ENCODE measurements at regions not wholly inside any gene's neighbourhood (a gene's known extent, or its start where the extent isn't known, plus 50 kb on each side); places are given as distances from the start of the nearest gene placed in this dataset.

DNA sequence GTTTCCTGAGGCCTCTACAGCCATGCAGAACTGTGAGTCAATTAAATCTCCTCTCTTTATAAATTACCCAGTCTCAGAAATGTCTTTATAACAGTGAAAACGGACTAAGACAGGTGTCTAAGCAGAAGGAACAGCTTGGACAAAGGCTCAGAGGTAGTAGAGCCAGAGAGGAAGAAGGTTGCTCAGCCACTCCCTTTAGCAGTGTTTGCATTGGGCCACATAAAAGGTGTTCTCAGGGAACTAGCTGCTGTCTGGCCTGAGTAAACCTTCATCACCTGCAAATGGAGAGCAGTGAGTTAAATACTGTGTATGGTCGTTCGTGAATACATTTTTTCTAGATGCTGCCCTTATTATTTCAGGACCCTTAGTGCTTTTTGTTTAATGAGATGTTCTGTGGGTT lies 383.4 kb downstream of the EFNB2 start:
- no peaks in the 10 kb centered on the region for H3K79me1 ChIP-seq (ENCODE audit: low read depth, low read length)
- H3K9ac ChIP-seq (replicated peaks in 1 of 4; ENCODE audit: extremely low read depth in 1 of 4, low read depth in 3 of 4, low read length in 3 of 4) = no peak overlapping the region
- no peaks in the 10 kb centered on the region for H3K79me2 ChIP-seq (ENCODE audit: control insufficient read depth in 1 of 2, insufficient read depth in 2 of 2, low read length in 2 of 2)
- H4K91ac ChIP-seq (replicated peaks; ENCODE audit: insufficient read length, low read length) = no peak overlapping the region
- no peak overlapping the region for H2BK20ac ChIP-seq (ENCODE audit: low read length)
- TF ChIP-seq SIN3A (conservative IDR thresholded peaks at IDR 0.05 in 1 of 2, IDR thresholded peaks at IDR 0.05 in 1 of 2; ENCODE audit: low read depth in 1 of 2, low read length in 2 of 2) (no peak), KDM4A (IDR thresholded peaks at IDR 0.05; ENCODE audit: low read depth, low read length, severe bottlenecking) (no peak), SUZ12 (IDR thresholded peaks at IDR 0.05; ENCODE audit: low read length) (no peak)
- no peak for FAIRE-seq
- H3K4me3 ChIP-seq (ENCODE audit: extremely low read depth in 1 of 4, insufficient read depth in 2 of 4, low read depth in 3 of 4, low read length in 4 of 4) = no peak overlapping the region
- peak overlapping the region; percentile 7; the same call in 1 of the 2 replicates for H2BK5ac ChIP-seq (ENCODE audit: low read depth, low read length)
- ChIA-PET CTCF (ENCODE audit: partially characterized antibody) (interaction anchor here (1.1 to 1.4 kb wide), 2 partner anchors 20 to 44 kb away, joined by 3 read pairs; no protein-coding TSS in a partner anchor), POLR2A (ENCODE audit: partially characterized antibody) (interaction anchor here (1.0 kb wide), 1 partner anchor 384 kb away, joined by 3 read pairs; no protein-coding TSS in a partner anchor)
- H3K36me3 ChIP-seq (ENCODE audit: control insufficient read depth in 2 of 4, insufficient read depth in 4 of 4, low read length in 3 of 4) = no peaks in the 10 kb centered on the region
- DNase-seq (ENCODE audit: low read depth in 1 of 2, low spot score in 2 of 2) = no peak
- no peak overlapping the region for H3K23ac ChIP-seq (ENCODE audit: insufficient read length)
- H3K4ac ChIP-seq (replicated peaks; ENCODE audit: insufficient read length, low read depth, low read length) = no peak overlapping the region
- H4K8ac ChIP-seq (ENCODE audit: extremely low read depth, insufficient read depth, low read length) = no peak overlapping the region
- H2BK12ac ChIP-seq (ENCODE audit: low read depth, low read length) = peak overlapping the region; percentile 62; the same call in 1 of the 2 replicates
- no peak overlapping the region for H3K18ac ChIP-seq (ENCODE audit: extremely low read depth, low read length)
- no peak overlapping the region for H2AK5ac ChIP-seq (ENCODE audit: low read depth, low read length)
- no peak overlapping the region for H2BK15ac ChIP-seq (ENCODE audit: low read length)
- 81% methylated on average over 3 of the region's 3 CpGs; no CpG with 5 or more reads in 1 of the 2 experiments for WGBS, 2 experiments (ENCODE audit: extremely low coverage in 1 of 2, insufficient coverage in 1 of 2, insufficient read length in 1 of 2, insufficient replicate concordance in 2 of 2, low coverage in 1 of 2, low lambda C conversion rate in 2 of 2, missing lambda C conversion rate in 1 of 2)
- H3K4me1 ChIP-seq (replicated peaks in 1 of 4; ENCODE audit: control insufficient read depth in 3 of 4, insufficient read depth in 4 of 4, low read length in 3 of 4) = peaks cover 0 to 9% (median 2%) of the 10 kb centered on the region in 4 experiments; a peak in 2 of 7 replicates
- H2AFZ ChIP-seq (ENCODE audit: low read length) = no peak overlapping the region
- H3K4me2 ChIP-seq (ENCODE audit: insufficient read depth in 1 of 2, low read depth in 2 of 2, low read length in 2 of 2) = no peak overlapping the region
- H3K56ac ChIP-seq (replicated peaks; ENCODE audit: insufficient read length, low read depth, low read length) = no peak overlapping the region
- H4K20me1 ChIP-seq (replicated peaks in 1 of 2; ENCODE audit: control insufficient read depth in 1 of 2, insufficient read depth in 2 of 2, low read length in 2 of 2) = no peaks in the 10 kb centered on the region
- no peaks in the 10 kb centered on the region for H3K23me2 ChIP-seq (ENCODE audit: low read depth, low read length)
- no peak overlapping the region for H3K14ac ChIP-seq (ENCODE audit: insufficient read length)
- H3K9me3 ChIP-seq (ENCODE audit: insufficient read depth in 2 of 2, low read depth in 1 of 2, low read length in 1 of 2) = no peaks in the 10 kb centered on the region
- no peak overlapping the region for H4K5ac ChIP-seq (ENCODE audit: insufficient read length, low read depth, low read length)
- H3K27ac ChIP-seq (ENCODE audit: low read depth, low read length) = no peak overlapping the region
- no peak overlapping the region for H2BK120ac ChIP-seq (replicated peaks; ENCODE audit: low read depth, low read length)
- no peaks in the 10 kb centered on the region for H3K27me3 ChIP-seq (replicated peaks in 1 of 4; ENCODE audit: control insufficient read depth in 3 of 4, extremely low read depth in 1 of 4, insufficient read depth in 3 of 4, low read length in 3 of 4)
